Gastroesophageal sphincter (tissue), 3 donors: ENCODE measurements at regions not wholly inside any gene's neighbourhood (a gene's known extent, or its start where the extent isn't known, plus 50 kb on each side); places are given as distances from the start of the nearest gene placed in this dataset.

Experiments
- CTCF ChIP-seq, 4 experiments: fragments of 200-600 bp in 2 of 4; fragments of 450-650 bp in 2 of 4; sonication (generic) in 1 of 4; IDR thresholded peaks; one replicate each; pipeline ENCODE4 v1.5.1; 2017 to 2019; ENCODE audit warnings: antibody characterized with exemption in 4 of 4, mild to moderate bottlenecking in 2 of 4, moderate library complexity in 2 of 4
- POLR2A ChIP-seq, 2 donors: fragments of 450-650 bp; IDR thresholded peaks; one replicate each; pipeline ENCODE4 v1.6.1; 2017; ENCODE audit warnings: antibody characterized with exemption in 2 of 2, mild to moderate bottlenecking in 2 of 2, moderate library complexity in 1 of 2
- POLR2AphosphoS5 ChIP-seq: sonication (generic); formaldehyde crosslinking; IDR thresholded peaks from one replicate; pipeline ENCODE4 v1.6.1; 2017; ENCODE audit warnings: antibody characterized with exemption

GRCh38 chr2:207397917-207398655, 131.7 kb upstream of the CREB1 start:
- TF ChIP-seq POLR2AphosphoS5 (no peak), CTCF (IDR thresholded peaks at IDR 0.05) (no peak), POLR2A (IDR thresholded peaks at IDR 0.05) (no peak)
